CD14-positive monocyte (primary cell): ENCODE measurements at regions not wholly inside any gene's neighbourhood (a gene's known extent, or its start where the extent isn't known, plus 50 kb on each side); places are given as distances from the start of the nearest gene placed in this dataset.

Experiments
- DNase-seq, 3 donors: peaks; one replicate each; pipeline ENCODE4 v3.0.0-alpha.2; 2011 to 2022
- H2AFZ ChIP-seq: 2 replicates; pipeline ENCODE4 v1.6.0; 2012; ENCODE audit warnings: mild to moderate bottlenecking, low read depth, low read length, inconsistent platforms; ENCODE audit not compliant: insufficient read depth, poor library complexity, severe bottlenecking
- H3K27ac ChIP-seq, 2 donors: 1 replicate in 1 of 2; 2 replicates in 1 of 2; pipeline ENCODE4 v1.5.1; 2012 to 2013; ENCODE audit warnings: low read length in 2 of 2, control low read depth in 1 of 2, inconsistent platforms in 1 of 2, low read depth in 1 of 2, mild to moderate bottlenecking in 1 of 2
- H3K27me3 ChIP-seq, 2 donors: one replicate each; pipeline versions ENCODE4 v1.6.0 to v1.6.1; 2011 to 2013; ENCODE audit warnings: low read length in 2 of 2; ENCODE audit not compliant: control insufficient read depth in 2 of 2, insufficient read depth in 2 of 2
- H3K36me3 ChIP-seq, 2 donors: replicated peaks in 1 of 2; 1 replicate in 1 of 2; 2 replicates in 1 of 2; pipeline versions ENCODE4 v1.5.1 to v1.6.1; 2012 to 2013; ENCODE audit warnings: low read length in 2 of 2, control low read depth in 1 of 2, inconsistent platforms in 1 of 2, mild to moderate bottlenecking in 1 of 2; ENCODE audit not compliant: insufficient read depth in 2 of 2, control insufficient read depth in 1 of 2
- H3K4me1 ChIP-seq, 2 donors: 1 replicate in 1 of 2; 2 replicates in 1 of 2; pipeline versions ENCODE4 v1.5.1 to v1.6.1; 2012 to 2013; ENCODE audit warnings: low read length in 2 of 2, control low read depth in 1 of 2, inconsistent platforms in 1 of 2, mild to moderate bottlenecking in 1 of 2, moderate library complexity in 1 of 2; ENCODE audit not compliant: insufficient read depth in 2 of 2, control insufficient read depth in 1 of 2
- H3K4me2 ChIP-seq: replicated peaks from 2 replicates; pipeline ENCODE3; 2012; ENCODE audit warnings: low read length, moderate library complexity, mild to moderate bottlenecking; ENCODE audit not compliant: poor library complexity, severe bottlenecking; ENCODE audit errors: extremely low read depth
- H3K4me3 ChIP-seq, 3 experiments: fragments of 200-600 bp in 1 of 3; sonication (generic) in 1 of 3; replicated peaks in 1 of 3; 1 replicate in 2 of 3; 2 replicates in 1 of 3; pipeline ENCODE4 v1.5.1; 2011 to 2013; ENCODE audit warnings: low read length in 3 of 3, mild to moderate bottlenecking in 3 of 3, control low read depth in 2 of 3, low read depth in 2 of 3, inconsistent platforms in 1 of 3, moderate library complexity in 1 of 3
- H3K79me2 ChIP-seq: 2 replicates; pipeline ENCODE4 v1.6.0; 2012; ENCODE audit warnings: mild to moderate bottlenecking, control low read depth, inconsistent platforms, low read length, moderate library complexity; ENCODE audit not compliant: insufficient read depth
- H3K9ac ChIP-seq: 2 replicates; pipeline ENCODE4 v1.6.0; 2017; ENCODE audit warnings: low read length, mild to moderate bottlenecking; ENCODE audit not compliant: insufficient read depth, poor library complexity, severe bottlenecking
- H3K9me3 ChIP-seq, 2 donors: replicated peaks in 1 of 2; 1 replicate in 1 of 2; 2 replicates in 1 of 2; pipeline versions ENCODE4 v1.5.1 to v1.6.1; 2012 to 2013; ENCODE audit warnings: low read length in 2 of 2, control low read depth in 1 of 2; ENCODE audit not compliant: control insufficient read depth in 1 of 2, insufficient read depth in 1 of 2
- H4K20me1 ChIP-seq: 2 replicates; pipeline ENCODE4 v1.6.0; 2012; ENCODE audit warnings: mild to moderate bottlenecking, low read length, control low read depth, moderate library complexity; ENCODE audit not compliant: insufficient read depth
- H3K27ac Mint-ChIP-seq, 7 donors: one replicate each; pipeline ENCODE4 v1.8.0; 2020; ENCODE audit warnings: mild to moderate bottlenecking in 7 of 7, mixed read lengths in 7 of 7, moderate library complexity in 6 of 7, inconsistent platforms in 2 of 7
- H3K27me3 Mint-ChIP-seq, 3 donors: one replicate each; pipeline ENCODE4 v1.8.0; 2021 to 2022; ENCODE audit warnings: low read depth in 3 of 3, mild to moderate bottlenecking in 3 of 3, mixed read lengths in 3 of 3, moderate library complexity in 3 of 3, inconsistent platforms in 1 of 3
- H3K36me3 Mint-ChIP-seq, 2 donors: one replicate each; pipeline ENCODE4 v1.8.0; 2020; ENCODE audit warnings: mixed read lengths in 2 of 2, inconsistent platforms in 1 of 2, mild to moderate bottlenecking in 1 of 2
- H3K4me1 Mint-ChIP-seq: one replicate; pipeline ENCODE4 v1.8.0; 2020; ENCODE audit warnings: mild to moderate bottlenecking, mixed read lengths
- H3K4me3 Mint-ChIP-seq, 2 donors: one replicate each; pipeline ENCODE4 v1.8.0; 2020; ENCODE audit warnings: mild to moderate bottlenecking in 2 of 2, mixed read lengths in 2 of 2, moderate library complexity in 1 of 2
- H3K9me3 Mint-ChIP-seq, 7 donors: one replicate each; pipeline ENCODE4 v1.8.0; 2020 to 2022; ENCODE audit warnings: mixed read lengths in 7 of 7, mild to moderate bottlenecking in 6 of 7, moderate library complexity in 6 of 7, inconsistent platforms in 2 of 7
- WGBS: methylation state at CpG from one replicate; pipeline ENCODE4 v1.1.5; 2013; ENCODE audit warnings: missing lambda C conversion rate; ENCODE audit not compliant: insufficient coverage; 5-methylcytosine and 5-hydroxymethylcytosine counted together
- intact Hi-C, 2 donors: fragments of 100-400 bp; cut with micrococcal nuclease; formaldehyde crosslinking; loops; one replicate each; pipeline versions ENCODE4 v1.15.0 to v1.15.1; 2023
- TF ChIP-seq, protein P1 (sequence below): fragments of 200-600 bp; IDR thresholded peaks from one replicate; pipeline ENCODE4 v1.8.0; 2022; ENCODE audit warnings: antibody characterized with exemption, mild to moderate bottlenecking

DNA sequence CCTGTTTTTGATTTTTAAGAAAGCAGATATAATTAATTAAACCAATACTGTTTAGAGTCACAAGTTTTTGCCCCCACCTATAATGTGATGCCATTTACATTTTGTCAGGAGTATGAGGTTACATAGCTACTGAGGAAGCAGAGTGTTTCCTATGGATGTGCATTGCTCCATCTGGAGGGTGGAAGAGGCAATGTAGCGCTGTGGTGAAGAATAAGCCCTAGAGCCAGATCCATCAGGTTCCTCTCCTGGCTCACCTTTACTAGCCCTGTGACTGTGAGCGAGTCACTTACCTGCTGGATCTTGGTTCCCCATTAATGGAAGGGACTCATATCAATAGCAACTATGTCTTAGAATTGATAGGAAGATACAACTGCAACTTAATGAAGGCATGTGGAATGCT is 216.0 kb downstream of the GPAM start:
- no peaks in the 10 kb centered on the region for H4K20me1 ChIP-seq
- no CpG with 5 or more reads among the region's 2 CpGs for WGBS

DNA sequence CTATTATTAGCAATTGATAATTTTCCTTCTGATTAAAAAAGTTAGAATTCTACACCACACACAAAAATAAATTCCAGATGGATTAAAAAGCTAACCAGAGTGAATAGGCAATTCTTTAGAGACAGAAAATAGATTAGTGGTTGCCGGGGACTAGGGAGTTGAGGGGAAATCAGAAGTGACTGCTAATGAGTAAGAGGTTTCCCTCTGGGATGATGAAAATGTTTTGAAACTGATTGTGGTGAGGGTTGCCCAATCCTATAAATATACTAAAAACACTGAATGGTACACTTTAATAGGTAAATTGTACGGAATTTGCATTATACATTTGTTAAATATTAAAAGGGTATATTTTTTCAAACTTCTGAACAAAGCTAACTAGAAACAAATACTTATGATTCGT is 214.9 kb downstream of the GPAM start:
- no peaks in the 10 kb centered on the region for H3K27me3 ChIP-seq
- H3K9ac ChIP-seq: no peak overlapping the region
- Mint-ChIP-seq H3K4me1 (no peaks in the 10 kb centered on the region), H3K4me3 (no peak overlapping the region), H3K9me3 (peaks cover 0 to 9% (median 5%) of the 10 kb centered on the region in 7 donors), H3K27me3 (no peaks in the 10 kb centered on the region), H3K27ac (no peak overlapping the region), H3K36me3 (no peaks in the 10 kb centered on the region)
- H3K4me3 ChIP-seq: no peak overlapping the region
- WGBS: no CpG with 5 or more reads among the region's 3 CpGs
- no peaks in the 10 kb centered on the region for H3K36me3 ChIP-seq
- no peak overlapping the region for H2AFZ ChIP-seq
- TF ChIP-seq, protein P1, sequence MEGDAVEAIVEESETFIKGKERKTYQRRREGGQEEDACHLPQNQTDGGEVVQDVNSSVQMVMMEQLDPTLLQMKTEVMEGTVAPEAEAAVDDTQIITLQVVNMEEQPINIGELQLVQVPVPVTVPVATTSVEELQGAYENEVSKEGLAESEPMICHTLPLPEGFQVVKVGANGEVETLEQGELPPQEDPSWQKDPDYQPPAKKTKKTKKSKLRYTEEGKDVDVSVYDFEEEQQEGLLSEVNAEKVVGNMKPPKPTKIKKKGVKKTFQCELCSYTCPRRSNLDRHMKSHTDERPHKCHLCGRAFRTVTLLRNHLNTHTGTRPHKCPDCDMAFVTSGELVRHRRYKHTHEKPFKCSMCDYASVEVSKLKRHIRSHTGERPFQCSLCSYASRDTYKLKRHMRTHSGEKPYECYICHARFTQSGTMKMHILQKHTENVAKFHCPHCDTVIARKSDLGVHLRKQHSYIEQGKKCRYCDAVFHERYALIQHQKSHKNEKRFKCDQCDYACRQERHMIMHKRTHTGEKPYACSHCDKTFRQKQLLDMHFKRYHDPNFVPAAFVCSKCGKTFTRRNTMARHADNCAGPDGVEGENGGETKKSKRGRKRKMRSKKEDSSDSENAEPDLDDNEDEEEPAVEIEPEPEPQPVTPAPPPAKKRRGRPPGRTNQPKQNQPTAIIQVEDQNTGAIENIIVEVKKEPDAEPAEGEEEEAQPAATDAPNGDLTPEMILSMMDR: no peak
- H3K79me2 ChIP-seq: no peaks in the 10 kb centered on the region
- peaks cover 4 to 6% of the 10 kb centered on the region in 2 donors for H3K9me3 ChIP-seq
- intact Hi-C loops: no loop called here
- no peak for DNase-seq
- no peaks in the 10 kb centered on the region for H4K20me1 ChIP-seq
- H3K4me1 ChIP-seq: no peaks in the 10 kb centered on the region
- no peak overlapping the region for H3K4me2 ChIP-seq
- no peak overlapping the region for H3K27ac ChIP-seq

More for the DNA sequence above, 216.0 kb downstream of the GPAM start:
- Histone ChIP-seq H2AFZ (no peak overlapping the region), H3K79me2 (no peaks in the 10 kb centered on the region), H3K4me1 (no peaks in the 10 kb centered on the region), H3K9me3 (peaks cover 4 to 6% of the 10 kb centered on the region in 2 donors), H3K27ac (no peak overlapping the region), H3K9ac (no peak overlapping the region), H3K4me3 (no peak overlapping the region), H3K27me3 (no peaks in the 10 kb centered on the region), H3K36me3 (no peaks in the 10 kb centered on the region), H3K4me2 (no peak overlapping the region)
- DNase-seq: no peak
- Mint-ChIP-seq H3K4me1 (no peaks in the 10 kb centered on the region), H3K9me3 (peaks cover 0 to 9% (median 5%) of the 10 kb centered on the region in 7 donors), H3K27me3 (no peaks in the 10 kb centered on the region), H3K36me3 (no peaks in the 10 kb centered on the region), H3K4me3 (no peak overlapping the region), H3K27ac (no peak overlapping the region)
- intact Hi-C loops: no loop called here
- TF ChIP-seq, protein P1: no peak
